HG03175 (cell line): ENCODE measurements at regions not wholly inside any gene's neighbourhood (a gene's known extent, or its start where the extent isn't known, plus 50 kb on each side); places are given as distances from the start of the nearest gene placed in this dataset.
"Not testable (repeated sequence)": the region's sequence is repeated elsewhere in the genome, so short reads cannot be mapped to it uniquely, and the experiment has no call there.

Experiments
- ATAC-seq: cut with Tn5 transposase; IDR thresholded peaks from one replicate; pipeline ENCODE4 v1.9.1; 2021; ENCODE audit warnings: mild to moderate bottlenecking, moderate library complexity; ENCODE audit not compliant: unreplicated experiment

DNA sequence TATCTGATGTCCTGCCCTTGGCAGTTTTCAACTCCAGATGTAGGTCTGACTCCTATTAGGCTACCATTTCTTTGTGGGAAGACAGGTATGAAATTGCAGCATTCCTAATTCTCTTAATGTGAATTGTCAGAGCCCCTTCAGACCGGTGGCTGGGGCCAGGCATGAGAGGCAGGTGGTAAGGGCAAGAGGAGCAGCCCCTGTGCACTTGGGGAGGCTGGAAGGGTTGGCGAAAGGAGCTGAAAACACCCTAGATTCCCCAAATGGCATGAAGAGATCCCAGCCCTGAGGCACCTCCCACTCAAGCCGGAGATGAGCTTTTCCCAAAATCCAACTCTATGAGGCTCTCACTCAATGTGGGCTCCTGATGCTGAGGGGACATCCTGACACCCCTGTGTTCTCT, 453.2 kb downstream of the NR2F2 start:
- ATAC-seq: no peak

GRCh38 chr15:96790004-96790403, 459.5 kb downstream of the NR2F2 start:
- ATAC-seq: no peak

- no peak for ATAC-seq
Observed at GRCh38 chr15:96792216-96792615, 461.7 kb downstream of the NR2F2 start.

DNA sequence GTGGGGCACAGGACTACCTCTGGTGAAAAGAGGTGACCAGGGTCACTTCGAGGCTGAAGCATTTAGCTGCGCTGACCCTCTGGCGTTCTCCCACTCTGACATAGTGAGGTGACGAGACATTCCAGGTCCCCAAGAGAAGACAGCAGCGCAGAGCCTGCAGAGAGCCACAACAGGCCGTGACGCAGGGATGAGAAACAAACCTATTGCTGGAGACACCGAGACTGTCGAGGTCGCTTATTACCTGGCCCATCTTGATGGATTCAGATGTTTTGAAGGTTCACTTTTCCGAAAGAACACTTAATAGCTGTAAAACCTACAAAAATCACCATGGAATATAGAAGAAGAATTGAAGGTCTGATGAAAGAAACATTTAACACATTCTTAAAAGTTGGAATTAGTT, 466.3 kb downstream of the NR2F2 start:
- ATAC-seq: no peak

DNA sequence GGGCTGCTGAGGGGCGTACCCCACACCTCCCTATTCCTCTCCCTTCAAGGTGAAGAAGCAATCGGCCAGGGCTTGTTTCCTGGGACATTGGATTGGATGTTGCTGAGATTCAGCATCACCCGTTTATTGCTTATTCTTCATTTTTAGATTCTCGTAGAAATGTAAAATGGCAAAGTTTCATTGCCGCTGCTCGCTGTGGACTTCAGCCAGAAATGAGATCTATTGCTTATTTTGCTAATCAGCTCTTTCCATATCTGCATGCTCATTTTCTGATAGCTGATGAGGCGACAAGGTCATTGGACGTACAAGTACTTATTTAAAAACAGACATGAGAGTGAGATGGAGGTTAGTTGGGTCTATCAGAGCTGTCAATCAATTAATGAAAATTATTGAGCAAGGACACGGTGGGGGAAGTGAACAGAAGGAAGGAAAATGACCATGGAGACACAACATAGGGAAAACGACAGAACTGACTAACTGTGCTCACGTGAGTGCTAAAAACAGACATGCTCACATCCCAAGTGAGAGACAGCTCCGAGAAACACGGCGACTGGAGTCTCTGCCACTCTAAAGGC, 471.2 kb downstream of the NR2F2 start:
- no peak for ATAC-seq

- no peak for ATAC-seq
Observed at GRCh38 chr15:96802611-96803255, 472.2 kb downstream of the NR2F2 start.

GRCh38 chr15:96804754-96805153, 474.3 kb downstream of the NR2F2 start:
- no peak for ATAC-seq

DNA sequence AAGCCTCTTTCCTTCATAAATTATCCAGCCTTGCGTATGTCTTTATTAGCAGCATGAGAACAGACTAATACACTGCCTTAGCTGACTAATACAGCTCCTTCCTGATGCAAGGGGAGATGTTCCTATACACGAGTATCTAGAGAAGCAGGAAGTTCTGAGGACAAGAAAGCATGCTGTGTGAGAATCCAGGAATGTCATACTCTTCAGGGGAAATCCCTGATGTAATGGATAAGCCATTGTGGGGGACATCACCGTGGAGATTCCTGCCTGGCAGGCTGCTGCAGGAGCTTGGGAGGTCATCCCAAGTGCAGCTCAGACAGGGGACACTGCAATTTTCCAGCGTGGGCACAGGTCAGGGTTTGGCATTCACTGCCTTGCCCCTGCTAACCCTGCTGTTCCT, 476.9 kb downstream of the NR2F2 start:
- ATAC-seq: no peak

- no peak for ATAC-seq
Observed at GRCh38 chr15:96817900-96818299, 487.4 kb downstream of the NR2F2 start.

- no peak for ATAC-seq
Observed at GRCh38 chr15:96818861-96819260, 488.4 kb downstream of the NR2F2 start.

DNA sequence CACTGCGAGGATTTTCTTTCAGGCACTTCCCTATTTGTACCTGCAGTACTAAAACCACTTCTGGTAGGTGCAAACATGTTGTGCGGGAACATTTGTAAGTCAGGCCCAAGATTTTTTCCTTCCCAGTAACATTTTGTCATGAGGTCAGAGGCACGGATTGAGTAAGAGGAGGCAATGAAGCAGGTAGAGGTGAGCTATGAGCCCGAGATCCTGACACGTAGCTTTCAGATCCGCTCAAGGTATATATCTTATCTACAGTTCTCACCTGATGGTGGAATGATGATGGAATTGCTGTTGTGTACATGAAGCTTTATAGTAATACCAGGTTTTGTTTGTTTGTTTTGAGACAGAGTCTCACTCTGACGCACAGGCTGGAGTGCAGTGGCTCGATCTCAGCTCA, 497.5 kb downstream of the NR2F2 start:
- ATAC-seq: no peak

DNA sequence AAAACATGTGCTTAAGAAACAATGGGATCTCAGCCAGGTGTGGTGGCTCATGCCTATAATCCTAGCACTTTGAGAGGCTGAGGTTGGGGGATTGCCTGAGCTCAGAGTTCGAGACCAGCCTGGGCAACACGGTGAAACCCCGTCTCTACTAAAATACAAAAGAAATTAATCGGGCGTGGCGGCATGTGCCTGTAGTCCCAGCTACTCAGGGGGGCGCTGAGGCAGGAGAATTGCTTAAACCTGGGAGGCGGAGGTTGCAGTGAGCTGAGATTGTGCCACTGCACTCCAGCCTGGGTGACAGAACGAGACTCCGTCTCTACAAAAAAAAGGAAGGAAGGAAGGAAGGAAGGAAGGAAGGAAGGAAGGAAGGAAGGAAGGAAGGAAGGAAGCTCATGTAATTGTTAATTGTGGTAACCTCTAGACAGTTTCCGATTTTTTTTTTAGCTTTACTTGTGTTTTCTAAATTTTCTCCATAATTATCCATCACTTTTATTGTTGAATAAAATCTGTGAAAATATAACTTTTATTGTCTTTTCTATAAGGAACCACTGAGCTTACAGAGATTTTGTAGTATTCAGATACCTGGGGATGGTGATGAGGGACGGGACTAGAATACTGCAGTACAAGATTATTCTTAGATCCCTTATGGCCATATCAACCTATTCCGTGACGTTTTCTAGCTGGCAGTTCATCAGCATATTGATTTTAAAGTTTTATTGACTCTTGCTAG, 506.9 kb downstream of the NR2F2 start:
- ATAC-seq: no peak

- no peak for ATAC-seq
Observed at GRCh38 chr15:96838081-96838480, 507.6 kb downstream of the NR2F2 start.

- ATAC-seq: no peak
Observed at GRCh38 chr15:96849271-96849900, 518.9 kb downstream of the NR2F2 start.

DNA sequence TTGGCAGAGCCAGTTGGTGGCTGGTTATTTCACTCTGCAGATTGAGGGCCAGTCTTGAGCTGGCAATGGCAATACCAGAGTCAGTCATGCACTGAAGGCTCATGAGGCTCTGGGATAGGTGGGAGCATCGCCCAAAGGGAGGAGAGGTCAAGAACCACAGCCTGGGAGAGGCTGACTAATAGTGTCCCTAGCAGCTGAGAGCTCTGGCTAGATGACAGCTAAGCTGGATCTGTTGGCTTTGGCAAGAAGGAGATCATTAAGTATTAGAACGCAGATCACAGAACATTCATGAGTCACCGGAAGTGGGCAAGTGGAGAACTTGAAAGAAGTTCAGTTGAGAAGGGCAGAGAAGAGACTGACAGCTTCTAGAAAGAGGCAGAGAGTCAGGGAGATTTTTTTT, 521.1 kb downstream of the NR2F2 start:
- no peak for ATAC-seq

DNA sequence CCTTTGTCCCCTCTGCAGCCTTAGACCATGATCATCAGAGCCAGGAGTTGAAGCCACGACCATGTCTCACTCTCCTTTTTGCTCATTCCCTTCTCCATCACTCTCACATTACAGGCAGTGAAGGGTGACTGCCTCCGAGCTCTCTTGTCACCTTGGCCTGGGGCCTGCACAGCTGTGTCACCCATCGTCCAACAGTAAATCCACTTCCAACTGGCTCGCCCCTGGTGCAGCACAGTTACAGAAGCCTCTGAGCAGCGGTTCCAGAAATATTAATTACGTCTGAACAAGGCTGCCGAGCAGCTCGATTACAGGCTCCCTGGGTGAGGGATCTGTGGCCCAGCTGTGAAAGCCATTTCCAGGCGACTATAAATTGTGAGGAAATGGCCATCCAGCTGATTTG, 528.2 kb downstream of the NR2F2 start:
- no peak for ATAC-seq

GRCh38 chr15:96860741-96861140, 530.2 kb downstream of the NR2F2 start:
- no peak for ATAC-seq

- ATAC-seq: no peak
Observed at GRCh38 chr15:96867992-96868391, 537.5 kb downstream of the NR2F2 start.

DNA sequence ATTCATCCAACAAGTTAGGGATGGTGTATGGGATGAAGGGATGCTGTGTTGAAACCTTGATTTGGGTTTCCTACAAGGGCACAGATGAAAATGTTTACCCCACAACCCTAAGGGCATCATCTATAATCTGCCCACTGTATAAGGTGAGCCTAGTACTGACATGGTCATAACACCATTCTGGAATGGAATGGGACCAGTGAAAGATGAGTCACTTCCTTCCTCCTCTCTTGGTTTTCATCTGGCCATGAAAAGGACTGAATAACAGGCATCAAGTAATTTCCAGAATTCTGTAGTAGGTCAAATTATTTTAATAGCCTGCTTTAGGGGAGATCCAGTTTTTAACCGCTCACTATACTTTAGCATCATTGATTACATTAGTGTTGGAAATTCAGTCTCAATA, 538.6 kb downstream of the NR2F2 start:
- no peak for ATAC-seq

DNA sequence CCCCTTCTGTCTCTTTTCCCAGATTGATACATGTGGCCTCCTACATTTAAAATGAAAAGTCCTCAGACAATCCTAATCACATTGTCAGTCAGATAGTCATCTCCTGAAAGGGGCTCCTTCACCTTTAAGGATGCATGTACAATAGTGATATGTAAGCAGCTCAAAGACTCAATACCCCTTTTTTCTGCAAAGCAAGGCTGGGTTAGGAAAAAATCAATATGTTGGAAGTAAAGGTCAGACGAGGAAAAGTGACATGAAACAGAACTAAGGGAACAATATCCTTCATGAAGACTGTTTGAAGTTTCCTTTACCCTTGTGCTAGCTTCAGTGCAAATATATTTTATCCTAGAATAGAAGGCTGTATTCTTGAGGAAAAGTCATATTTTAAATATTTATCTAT, 539.3 kb downstream of the NR2F2 start:
- no peak for ATAC-seq

- no peak for ATAC-seq
Observed at GRCh38 chr15:96870580-96870979, 540.1 kb downstream of the NR2F2 start.

GRCh38 chr15:96877442-96877841, 546.9 kb downstream of the NR2F2 start:
- not testable (repeated sequence) for ATAC-seq
